ENCODE measurements at regions not wholly inside any gene's neighbourhood (a gene's known extent, or its start where the extent isn't known, plus 50 kb on each side); places are given as distances from the start of the nearest gene placed in this dataset.
"Not testable (repeated sequence)": the region's sequence is repeated elsewhere in the genome, so short reads cannot be mapped to it uniquely, and the experiment has no call there.

DNA sequence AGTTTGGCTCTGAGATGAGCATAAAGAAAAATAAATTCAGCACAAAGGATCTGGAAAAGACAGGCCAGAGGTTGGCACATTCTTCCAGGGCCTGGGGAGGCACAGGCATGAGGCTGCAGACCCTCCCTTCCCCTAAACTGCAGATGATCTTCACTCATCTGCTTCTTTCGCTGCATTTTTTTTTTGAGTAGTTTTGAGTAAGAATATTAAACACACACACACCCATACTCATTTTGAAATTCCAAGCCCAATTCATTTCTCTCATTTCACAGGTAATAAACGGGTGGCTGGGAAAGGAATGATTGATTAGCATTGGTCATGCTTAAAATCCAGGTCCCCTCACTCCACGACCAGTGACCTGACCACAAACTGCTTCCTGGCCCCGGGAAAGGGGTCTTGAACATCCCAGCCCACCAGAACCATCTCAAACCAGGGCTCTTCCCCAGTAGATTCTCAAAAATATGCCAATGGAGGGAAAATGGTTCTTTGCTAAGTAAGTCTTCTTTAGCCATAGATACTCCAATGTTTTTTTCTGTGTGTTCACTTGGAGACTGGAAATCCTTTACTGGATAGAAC, 219.6 kb downstream of the ANAPC1 start:
- DNase-seq = no peak

DNA sequence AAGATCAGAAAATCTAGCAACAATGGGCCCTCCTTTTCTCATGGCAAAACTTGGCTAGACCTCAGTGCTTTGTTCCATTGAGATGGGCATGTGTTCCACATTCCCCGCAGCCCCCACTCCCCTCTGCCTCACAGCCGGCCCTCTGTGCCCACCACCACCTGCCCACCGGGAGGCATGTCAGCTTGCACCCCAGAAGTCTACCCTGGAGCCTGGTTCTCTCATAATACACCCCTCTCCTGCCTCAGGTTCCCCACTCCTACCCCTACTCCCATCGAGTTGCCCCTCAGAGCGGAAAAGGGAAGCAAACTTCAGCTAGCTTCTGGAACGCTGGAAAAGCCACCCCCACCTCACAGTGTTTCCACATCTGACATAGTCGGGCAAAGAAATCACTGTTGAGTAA, 219.0 kb downstream of the ANAPC1 start:
- DNase-seq = no peak

DNA sequence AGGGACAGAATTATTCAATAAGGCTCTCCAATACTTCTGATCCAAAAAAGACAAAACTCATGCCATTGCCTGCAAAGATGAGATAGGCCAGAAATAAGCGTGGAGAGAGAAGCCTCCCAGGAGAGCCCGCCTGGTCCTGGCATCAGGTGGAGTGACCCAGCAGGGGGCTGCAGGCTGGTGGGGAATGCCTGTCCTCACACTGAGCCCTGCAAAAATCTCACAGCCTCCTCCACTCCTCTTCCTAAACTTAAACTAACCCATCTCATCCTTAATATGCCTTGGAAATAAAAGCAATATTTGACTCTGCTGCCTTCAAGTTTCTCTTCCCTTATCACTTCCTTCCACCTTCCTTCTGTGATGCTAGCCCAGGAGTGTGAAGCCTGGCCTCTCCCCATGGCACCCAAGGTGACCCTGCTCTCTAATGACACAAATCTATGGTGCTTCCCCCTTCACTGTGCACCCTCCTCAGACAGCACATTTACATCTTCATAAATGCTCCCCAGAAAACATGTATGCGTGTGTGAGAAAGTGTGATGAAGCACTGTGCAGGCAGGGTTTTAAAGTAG, 218.4 kb downstream of the ANAPC1 start:
- DNase-seq = no peak

DNA sequence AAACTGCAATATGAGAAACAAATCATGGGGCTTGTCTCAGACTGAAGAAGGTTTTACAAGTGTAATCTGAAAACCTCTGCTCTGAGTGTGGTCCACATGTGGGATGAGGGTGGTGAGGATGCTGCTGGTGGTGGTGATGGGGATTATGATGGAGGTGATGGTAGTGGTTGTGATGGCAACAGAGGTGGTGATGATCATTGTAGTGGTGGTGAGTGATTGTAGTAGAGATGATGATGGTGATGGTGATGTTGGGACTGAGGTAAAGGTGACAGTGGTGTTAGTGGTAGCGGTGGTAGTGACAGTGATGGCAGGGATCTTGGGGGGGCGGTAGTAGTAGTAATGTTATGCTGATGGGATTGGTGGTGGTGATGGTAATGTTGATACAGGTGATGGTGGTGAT, 217.8 kb downstream of the ANAPC1 start:
- DNase-seq = no peak

DNA sequence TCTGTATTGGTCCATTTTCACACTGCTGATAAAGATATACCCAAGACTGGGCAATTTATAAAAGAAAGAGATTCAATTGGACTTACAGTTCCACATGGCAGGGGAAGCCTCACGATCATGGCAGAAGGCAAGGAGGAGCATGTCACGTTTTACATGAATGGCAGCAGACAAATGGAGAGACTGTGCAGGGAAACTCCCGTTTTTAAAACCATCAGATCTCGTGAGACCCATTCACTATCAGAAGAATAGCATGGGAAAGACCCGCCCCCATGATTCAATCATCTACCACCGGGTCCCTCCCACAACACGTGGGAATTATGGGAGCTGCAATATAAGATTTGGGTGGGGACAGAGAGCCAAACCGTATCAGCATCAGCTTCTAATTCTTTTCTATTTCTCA, 217.0 kb downstream of the ANAPC1 start:
- DNase-seq = no peak

DNA sequence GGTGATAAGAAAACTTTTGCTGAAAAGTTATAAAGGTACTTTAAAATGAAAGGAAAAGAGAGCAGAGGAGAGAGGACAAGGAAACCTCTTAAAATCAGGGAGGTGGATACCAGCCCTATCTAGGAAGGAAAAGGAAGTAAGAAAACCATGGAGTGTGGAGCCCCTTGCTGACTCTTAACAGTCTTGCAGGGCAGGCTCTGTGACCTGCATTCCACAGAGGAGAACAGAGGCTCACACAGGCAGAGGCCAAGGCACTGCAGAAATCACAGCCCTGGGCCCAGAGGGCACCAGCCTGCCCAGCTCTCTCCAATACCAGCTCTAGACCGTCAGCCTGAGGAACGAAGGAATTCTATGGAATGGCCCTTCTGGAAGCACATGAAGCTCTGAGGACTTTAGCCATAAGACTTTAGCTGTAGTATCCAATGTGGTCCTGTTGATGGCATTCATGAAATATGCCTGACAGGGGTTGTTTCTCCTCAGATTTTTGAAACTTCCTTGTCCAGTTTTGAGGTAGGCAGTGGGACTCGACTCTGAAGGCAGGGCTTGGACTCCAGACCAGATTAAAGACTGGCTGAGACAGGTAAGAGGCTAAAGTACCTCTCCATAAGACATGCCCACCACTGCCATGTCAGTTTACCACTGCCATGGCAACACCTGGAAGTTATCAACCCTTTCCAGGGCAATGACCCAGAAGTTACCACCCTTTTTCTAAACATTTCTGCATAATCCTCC, 216.3 kb downstream of the ANAPC1 start:
- no peak for DNase-seq

DNA sequence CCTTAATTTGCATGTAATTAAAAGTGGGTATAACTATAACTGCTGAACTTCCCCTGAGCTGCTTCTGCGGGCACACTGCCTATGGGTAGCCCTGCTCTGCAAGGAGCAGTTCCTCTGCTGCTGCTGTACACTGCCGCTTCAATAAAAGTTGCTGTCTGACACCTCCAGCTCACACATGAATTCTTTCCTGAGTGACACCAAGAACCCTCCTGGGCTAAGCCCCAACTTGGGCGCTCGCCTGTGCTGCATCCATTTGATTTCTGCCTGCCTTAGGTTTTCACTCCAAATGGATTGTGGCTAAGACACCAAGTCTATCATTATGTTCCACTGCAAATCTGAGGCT, 215.7 kb downstream of the ANAPC1 start:
- no peak for DNase-seq

DNA sequence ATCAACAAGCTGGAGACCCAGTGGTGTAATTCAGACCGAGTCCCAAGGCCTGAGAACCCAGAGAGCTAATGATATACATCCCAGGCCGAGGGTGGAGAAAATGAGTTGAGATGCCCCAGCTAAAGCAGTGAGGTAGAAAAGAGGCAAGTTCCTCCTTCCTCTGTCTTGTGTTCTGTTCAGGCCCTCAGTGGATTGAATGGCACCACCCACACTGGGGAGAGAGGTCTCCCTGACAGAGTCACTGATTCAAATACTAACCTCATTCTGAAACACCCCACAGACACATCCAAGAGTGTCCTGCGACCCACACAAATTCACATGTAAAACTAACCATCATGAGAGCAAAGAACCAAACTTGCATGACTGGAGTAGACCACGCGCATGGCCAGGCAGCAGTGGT, 215.3 kb downstream of the ANAPC1 start:
- no peak for DNase-seq

DNA sequence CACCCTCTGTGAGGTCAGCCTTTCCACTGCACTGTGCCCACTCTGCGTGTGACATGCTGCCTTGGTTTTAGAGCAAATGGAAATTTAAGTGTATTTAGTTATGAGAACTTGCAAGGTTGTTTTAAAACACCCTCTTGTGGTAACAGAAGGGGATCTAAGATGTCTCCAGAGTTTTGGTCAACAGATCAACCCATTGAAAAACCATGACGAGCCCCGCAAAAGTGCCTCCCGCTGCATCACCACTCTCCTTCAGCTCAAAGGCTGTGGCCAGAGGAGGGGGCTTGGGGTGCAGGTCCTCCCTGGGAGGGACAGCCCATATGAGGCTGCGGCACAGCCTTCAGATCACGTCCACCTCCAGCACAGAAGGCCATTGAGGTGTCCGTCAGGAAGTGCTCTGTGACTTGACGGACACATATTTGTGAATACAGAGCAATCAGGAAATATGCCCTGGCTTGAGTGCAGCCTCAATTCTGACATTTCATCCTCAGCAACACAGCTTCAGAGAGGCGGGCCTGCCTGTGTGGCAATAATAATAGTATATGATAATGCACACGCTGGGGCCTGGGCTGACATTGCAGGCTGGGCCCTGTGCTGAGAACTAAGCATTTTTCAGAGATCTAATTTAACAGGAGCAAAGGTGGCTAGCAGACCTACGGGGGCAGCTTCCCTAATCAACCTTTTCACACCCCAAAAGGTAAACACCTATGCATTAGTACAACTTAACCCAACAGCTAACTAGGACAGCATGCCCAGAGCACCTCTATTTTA, 213.9 kb downstream of the ANAPC1 start:
- DNase-seq = no peak

DNA sequence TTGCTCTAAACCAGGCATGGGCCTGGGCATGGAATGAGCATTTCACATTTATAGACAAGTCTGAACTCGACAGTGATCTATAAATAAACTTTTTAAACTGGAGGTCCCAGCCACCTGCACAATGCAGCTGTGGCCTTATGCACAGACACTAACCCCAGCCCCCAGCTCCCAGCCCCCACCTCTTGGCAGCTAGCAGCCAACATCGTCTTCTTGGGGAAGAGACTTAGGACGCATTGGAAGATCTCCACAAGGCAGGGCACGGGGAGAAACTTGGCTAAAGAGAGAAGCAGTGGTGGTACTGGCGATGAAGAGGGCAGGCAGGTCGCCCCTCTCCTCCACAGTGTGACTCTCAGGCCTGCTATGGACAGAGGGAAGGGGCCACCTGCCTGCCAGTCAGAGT, 213.2 kb downstream of the ANAPC1 start:
- DNase-seq = no peak

DNA sequence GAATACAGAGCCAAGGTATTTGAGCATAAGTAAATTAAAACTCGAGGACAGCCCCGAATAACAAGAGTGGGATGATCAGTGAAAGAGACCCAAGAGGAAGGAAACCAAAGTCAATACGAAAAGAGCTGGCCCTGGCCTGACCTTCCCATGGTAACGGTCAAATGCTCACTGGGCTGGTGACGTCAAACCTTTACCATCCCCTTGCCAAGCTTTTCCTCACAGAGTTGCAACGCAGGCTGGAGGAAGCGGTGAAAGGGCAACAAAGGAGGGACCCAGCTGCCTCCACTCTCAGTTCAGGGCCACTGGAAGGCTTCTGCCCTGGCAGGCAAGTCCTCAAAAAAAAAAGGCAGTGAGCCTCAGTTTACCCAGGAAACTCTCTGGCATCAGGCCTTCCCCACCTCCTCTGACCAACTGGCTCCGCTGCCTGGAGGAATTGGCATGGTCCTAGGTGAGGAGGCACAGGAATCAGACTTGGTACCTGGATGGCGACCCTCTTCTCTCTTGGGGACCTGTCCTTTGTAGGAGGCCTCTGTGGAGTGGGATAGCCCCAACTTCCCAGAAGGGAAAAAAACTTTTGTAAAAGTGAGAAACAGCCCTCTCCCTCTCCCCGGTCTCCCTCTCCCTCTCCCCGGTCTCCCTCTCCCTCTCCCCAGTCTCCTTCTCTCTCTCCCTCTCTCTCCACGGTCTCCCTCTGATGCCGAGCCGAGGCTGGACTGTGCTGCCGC, 212.4 kb downstream of the ANAPC1 start:
- no peak for DNase-seq

DNA sequence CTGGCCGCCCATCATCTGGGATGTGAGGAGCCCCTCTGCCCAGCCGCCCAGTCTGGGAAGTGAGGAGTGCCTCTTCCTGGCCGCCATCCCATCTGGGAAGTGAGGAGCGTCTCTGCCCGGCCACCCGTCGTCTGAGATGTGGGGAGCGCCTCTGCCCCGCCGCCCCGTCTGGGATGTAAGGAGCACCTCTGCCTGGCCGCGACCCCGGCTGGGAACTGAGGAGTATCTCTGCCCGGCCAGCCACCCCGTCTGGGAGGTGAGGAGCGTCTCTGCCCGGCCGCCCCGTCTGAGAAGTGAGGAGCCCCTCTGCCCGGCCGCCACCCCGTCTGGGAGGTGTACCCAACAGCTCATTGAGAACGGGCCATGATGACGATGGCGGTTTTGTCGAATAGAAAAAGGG, 211.4 kb downstream of the ANAPC1 start:
- not testable (repeated sequence) for DNase-seq

DNA sequence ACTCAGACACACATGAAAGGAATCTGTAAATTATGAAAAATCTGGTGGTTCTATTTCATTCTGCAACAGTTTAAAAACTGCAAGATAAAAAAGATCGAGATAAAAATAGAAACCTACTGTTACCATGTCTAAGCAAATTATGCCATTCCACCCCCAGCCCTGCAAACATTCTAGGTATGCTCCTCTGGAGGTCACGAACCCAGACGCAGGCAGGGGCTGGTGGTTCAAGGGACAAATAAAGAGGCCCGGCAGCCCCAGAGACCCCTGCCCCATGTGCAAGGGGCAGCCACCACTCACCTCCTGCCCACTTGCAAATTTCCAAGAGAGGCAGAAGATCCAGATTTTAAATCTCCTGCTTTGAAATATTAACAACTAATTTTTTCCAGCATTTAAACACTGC, 210.5 kb downstream of the ANAPC1 start:
- no peak for DNase-seq

DNA sequence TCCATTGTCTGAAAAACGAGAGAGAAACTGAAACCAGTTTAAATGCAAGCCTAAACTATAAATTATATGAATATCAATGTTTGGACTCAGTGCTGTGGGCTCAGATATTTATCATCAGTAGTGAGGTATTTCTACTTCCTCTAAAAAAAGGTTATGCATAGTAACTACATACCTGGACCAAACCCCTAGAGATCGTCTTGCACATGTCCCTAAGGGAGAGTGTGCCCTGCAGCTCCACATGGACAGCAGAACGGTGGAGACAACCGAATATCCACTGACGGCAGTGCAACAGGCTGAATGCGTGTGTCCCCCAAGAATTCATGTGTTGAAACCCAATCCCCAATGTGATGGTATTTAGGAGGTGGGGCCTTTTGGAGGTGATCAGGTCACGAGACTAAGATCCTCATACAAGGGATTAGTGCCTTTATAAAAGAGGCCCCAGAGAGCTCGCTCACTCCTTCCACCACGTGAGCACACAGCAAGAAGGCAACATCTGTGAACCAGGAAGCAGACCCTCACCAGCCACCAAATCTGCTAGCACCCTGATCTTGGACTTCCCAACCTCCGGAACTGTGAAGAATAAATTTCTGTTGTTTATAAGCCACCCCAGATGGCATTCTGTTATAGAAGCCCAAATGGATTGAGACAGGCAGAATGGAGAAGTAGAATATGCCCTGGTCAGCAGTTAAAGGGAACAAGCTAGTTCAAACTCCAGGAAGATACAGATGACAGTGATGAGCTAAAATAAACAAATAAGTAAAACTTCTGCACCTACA, 208.4 kb downstream of the ANAPC1 start:
- no peak for DNase-seq

DNA sequence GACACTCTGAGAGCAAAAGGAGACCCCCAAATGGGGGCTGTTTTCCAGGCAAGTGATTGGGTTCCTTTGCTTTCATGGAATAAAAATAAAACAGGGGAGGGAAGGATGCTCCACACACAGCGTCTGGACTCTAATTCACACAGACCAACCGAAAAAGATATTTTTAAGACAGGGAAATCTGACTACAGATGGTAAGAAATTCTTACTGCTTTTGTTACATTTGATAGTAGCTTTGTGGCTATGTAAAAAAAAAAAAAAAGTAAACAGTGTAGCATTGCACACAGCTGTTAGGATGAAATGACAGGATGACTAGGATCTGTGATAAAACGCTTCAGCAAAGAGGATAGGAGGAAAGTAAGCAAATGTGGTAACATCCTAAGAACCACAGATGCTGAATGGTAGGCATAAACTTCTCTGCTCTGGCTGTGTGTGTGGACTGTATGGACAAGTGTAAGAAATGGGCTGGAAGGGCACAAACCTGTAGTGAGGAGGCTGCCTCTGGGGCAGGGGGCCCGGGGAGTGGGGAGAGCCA, 207.6 kb downstream of the ANAPC1 start:
- no peak for DNase-seq

DNA sequence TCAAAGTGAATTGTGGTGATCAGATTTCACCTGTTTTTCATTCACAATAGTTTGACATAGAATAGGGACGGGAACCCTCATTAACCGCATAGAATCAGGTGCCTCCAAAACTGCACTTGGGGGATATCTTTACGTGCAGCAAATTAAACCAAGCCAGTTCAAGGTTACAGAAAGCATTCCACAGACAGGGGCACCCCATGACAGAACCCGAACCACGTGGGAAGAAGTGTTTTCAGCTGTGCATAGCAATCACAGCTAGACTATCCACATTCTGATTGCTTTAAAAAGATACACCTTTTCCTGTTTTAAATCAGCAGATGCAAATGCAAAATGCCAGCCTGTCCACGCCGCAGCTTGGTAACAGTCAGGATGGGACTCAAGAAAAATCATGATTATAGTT, 205.8 kb downstream of the ANAPC1 start:
- no peak for DNase-seq

DNA sequence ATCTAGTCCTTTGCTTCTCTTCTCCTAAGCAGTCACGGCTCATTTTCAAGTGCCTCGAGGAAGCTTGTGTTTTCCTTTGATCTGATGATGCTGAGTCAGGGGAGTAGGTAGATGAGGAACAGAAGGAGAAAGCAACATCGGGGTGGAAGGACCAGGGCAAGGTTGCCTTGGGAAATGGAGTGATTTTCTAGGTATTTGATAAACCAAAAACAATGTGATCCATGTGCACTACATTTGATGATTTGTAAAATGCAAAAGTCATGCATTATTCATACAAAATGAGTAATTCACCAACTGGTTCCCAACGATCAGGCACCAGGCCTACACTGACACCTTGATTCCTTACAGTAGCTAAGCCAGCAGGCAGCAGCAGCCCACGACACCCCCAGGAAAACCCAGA, 205.3 kb downstream of the ANAPC1 start:
- no peak for DNase-seq

DNA sequence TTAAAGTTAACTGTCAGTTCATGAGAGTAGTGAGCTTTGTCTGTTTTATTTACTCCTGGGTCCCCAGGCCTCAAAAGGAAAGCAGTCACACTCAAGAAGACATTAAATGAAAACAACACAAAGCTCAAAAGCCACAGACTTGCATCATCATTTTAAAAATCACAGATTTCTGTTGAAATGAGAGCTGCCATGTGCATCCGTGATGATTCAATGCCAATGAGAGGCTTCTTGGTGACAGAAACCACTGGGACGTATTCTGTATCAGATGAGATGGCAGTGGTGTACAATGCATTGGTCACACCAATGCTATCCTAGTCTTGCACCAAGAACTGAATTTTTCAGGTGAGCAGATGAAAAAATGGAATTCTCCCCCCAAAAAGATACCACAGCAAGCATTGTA, 204.8 kb downstream of the ANAPC1 start:
- DNase-seq = no peak

DNA sequence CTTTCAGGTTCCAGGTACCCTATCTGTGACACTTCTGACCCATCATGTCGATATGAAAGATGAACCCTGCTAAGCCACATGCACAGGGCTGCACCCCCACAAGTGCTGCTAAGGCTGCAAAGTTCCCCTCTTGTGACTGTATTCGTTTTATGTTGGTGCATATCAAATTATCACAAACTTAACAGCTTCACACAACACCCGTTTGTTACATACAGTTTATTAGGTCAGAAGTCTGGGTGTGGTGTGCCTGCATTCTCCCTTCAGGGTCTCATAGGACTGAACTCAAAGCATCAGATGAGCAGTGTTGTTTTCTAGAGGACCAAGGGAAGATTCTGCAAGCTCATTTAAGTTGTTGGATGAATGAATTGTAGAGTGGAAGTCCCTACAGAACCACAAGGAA, 199.4 kb downstream of the ANAPC1 start:
- DNase-seq = no peak

DNA sequence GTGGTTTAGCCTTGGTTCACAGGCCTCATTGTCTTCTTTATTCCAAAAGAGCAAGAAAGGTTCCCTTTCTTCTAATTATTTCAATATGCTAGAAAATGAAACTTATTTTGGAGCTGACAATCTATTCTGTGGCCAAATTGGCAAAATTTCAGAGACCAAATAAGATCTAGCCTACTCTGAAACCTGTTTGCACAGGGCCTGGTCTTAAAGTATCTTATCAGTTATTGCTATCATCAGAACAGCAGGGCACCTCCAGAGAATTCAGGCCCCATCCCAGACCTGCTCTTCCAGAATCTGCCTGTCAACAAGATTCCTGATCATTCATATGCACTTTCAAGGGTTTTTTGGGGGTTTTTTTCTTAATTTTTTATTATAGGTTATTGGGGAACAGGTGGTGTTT, 198.7 kb downstream of the ANAPC1 start:
- DNase-seq = no peak

DNA sequence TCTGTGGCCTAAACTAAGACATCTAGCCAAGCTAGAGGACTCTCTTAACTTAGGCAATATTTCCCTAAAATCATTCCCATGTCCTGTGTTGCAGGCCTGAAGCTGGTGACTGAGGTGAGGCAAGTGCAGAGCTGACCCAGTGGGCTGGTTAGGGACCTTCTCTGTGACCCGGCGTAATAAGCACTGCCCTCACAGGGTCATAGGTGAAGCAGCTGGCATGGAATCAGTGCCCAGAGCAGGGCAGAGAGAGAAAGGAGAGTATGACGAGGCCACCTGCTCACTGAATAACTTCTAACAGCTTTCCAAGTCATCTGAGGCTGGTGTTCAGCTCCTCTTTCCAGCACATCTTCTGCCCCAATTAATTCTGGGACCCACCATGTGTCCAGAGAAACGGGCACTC, 197.0 kb downstream of the ANAPC1 start:
- no peak for DNase-seq
